Activated naive CD4-positive, alpha-beta T cell treated with anti-CD3 and anti-CD28 coated beads, Interleukin-2, amount 50 U/mL, for 72 hours (primary cell): ENCODE measurements at regions not wholly inside any gene's neighbourhood (a gene's known extent, or its start where the extent isn't known, plus 50 kb on each side); places are given as distances from the start of the nearest gene placed in this dataset.

Source experiments
- ATAC-seq, 2 donors: fragments of 150-1000 bp; cut with Tn5 transposase; 2 replicates each; pipeline ENCODE4 v1.10.0; 2021; ENCODE audit warnings: mild to moderate bottlenecking in 2 of 2, moderate library complexity in 2 of 2
- DNase-seq, 2 donors: peaks; one replicate each; pipeline ENCODE4 v3.0.0; 2021 to 2022; ENCODE audit warnings: low spot score in 2 of 2
- H3K27ac Mint-ChIP-seq, 2 donors: one replicate each; pipeline ENCODE4 v1.8.0; 2022; ENCODE audit warnings: mild to moderate bottlenecking in 2 of 2, mixed read lengths in 2 of 2
- H3K36me3 Mint-ChIP-seq, 2 donors: one replicate each; pipeline ENCODE4 v1.8.0; 2022; ENCODE audit warnings: mixed read lengths in 2 of 2
- H3K9me3 Mint-ChIP-seq, 2 donors: one replicate each; pipeline ENCODE4 v1.8.0; 2022; ENCODE audit warnings: mixed read lengths in 2 of 2

DNA sequence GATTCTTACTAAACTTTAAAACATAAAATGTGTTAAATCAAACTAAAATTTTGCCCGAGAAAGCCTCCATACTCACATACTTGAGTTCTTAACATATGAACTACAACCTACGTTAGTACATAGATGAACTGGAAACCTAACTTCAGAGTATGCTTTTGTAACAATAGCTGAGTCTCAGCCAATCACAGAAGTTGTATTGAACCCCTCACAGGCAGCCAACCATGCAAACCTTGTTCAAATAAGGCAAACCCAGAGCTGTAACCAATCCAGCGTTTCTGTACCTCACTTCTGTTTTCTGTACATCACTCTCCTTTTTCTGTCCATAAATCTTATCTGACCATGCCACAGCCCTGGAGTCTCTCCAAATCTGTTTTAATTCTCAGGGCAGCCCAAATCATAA lies 157.3 kb upstream of the COL1A2 start:
- no peaks in the 10 kb centered on the region for H3K36me3 Mint-ChIP-seq
- ATAC-seq, result no peak
- no peak overlapping the region for H3K27ac Mint-ChIP-seq
- H3K9me3 Mint-ChIP-seq, result no peaks in the 10 kb centered on the region
- no peak for DNase-seq

GRCh38 chr7:94239661-94240234 lies 154.9 kb upstream of the COL1A2 start:
- no peaks in the 10 kb centered on the region for H3K9me3 Mint-ChIP-seq
- no peak for ATAC-seq
- no peak overlapping the region for H3K27ac Mint-ChIP-seq

GRCh38 chr7:94240902-94241301 lies 153.8 kb upstream of the COL1A2 start:
- Mint-ChIP-seq H3K27ac (no peak overlapping the region), H3K9me3 (no peaks in the 10 kb centered on the region), H3K36me3 (no peaks in the 10 kb centered on the region)
- no peak for ATAC-seq
- DNase-seq, result no peak

More at GRCh38 chr7:94239661-94240234, 154.9 kb upstream of the COL1A2 start:
- no peaks in the 10 kb centered on the region for H3K36me3 Mint-ChIP-seq
- DNase-seq, result no peak

DNA sequence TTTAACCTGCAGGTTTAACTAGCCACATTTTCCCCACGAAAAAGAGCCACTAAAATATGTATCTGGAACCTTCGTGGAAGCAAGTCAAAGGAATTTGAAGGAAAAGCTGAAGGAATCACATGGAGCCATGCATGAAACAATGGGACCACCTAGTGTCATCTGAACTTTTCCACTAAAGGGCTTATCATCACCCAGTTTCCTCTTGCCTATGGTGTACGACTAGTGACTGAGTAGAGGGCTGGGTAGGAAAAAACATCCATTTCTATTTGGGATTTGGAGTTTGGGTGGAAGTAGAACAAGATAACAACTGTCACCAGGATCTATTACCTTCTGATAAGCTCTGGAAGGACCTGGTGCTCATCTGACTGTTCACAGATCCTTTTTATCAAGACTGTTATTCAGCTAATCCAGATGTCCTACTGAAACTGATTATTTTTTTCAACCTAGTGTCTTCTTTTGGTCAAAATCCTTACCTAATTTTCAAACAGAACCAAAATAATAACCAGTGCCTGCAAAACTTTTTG lies 153.2 kb upstream of the COL1A2 start:
- Mint-ChIP-seq H3K36me3 (no peaks in the 10 kb centered on the region), H3K9me3 (no peaks in the 10 kb centered on the region), H3K27ac (no peak overlapping the region)
- no peak for ATAC-seq
- no peak for DNase-seq

- ATAC-seq (no peak), DNase-seq (no peak)
- H3K9me3 Mint-ChIP-seq, result no peaks in the 10 kb centered on the region
- no peak overlapping the region for H3K27ac Mint-ChIP-seq
- H3K36me3 Mint-ChIP-seq, result no peaks in the 10 kb centered on the region
Observed at GRCh38 chr7:94243066-94243711, 151.5 kb upstream of the COL1A2 start.

DNA sequence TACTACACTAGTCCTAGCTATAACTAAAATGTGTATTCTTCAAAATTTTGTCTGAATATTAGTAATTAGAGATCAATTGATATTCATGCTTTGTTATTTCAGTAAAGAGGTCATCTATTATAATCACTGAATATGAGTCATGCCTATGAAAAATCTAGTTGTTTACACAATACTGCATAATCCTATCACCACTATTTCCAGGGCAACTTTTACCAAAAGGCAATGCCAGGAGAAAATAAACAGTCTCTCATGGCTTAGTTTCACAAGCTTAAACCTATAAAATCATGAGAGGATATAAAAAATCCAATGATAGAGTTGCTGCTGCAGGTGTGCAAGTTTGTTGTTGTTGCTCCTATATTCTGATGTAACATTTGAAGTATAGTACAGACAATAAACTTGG lies 149.9 kb upstream of the COL1A2 start:
- no peak overlapping the region for H3K27ac Mint-ChIP-seq
- H3K9me3 Mint-ChIP-seq, result no peaks in the 10 kb centered on the region
- ATAC-seq, result no peak
- no peaks in the 10 kb centered on the region for H3K36me3 Mint-ChIP-seq
- DNase-seq, result no peak

- no peak for DNase-seq
- Mint-ChIP-seq H3K27ac (no peak overlapping the region), H3K36me3 (no peaks in the 10 kb centered on the region), H3K9me3 (no peaks in the 10 kb centered on the region)
- ATAC-seq, result no peak
Observed at GRCh38 chr7:94245500-94245899, 149.2 kb upstream of the COL1A2 start.

DNA sequence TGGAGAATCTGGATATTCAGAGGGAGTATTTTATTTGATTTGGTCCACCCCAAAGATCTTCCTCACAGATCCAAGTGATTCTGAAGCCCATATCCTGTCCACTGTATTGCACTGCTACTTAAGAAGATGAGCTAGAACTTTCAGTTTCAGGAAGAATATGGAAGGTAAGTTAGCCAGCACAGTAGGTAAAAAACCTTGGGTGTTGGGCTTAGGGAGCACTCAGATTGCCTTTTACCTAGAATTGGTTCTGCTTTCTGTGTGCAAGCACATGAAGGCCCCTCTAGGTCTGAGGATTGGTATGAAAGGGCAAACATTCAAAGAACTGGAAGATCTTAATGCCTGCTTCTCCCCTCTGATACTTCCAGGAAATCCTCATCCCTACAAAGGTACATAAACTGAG lies 146.7 kb upstream of the COL1A2 start:
- Mint-ChIP-seq H3K9me3 (no peaks in the 10 kb centered on the region), H3K36me3 (no peaks in the 10 kb centered on the region), H3K27ac (no peak overlapping the region)
- DNase-seq (no peak), ATAC-seq (no peak)

- Mint-ChIP-seq H3K9me3 (no peaks in the 10 kb centered on the region), H3K36me3 (no peaks in the 10 kb centered on the region), H3K27ac (no peak overlapping the region)
- no peak for DNase-seq
- no peak for ATAC-seq
Observed at GRCh38 chr7:94249631-94250030, 145.1 kb upstream of the COL1A2 start.

- ATAC-seq, result no peak
- no peaks in the 10 kb centered on the region for H3K36me3 Mint-ChIP-seq
- H3K9me3 Mint-ChIP-seq, result no peaks in the 10 kb centered on the region
- no peak overlapping the region for H3K27ac Mint-ChIP-seq
- no peak for DNase-seq
Observed at GRCh38 chr7:94250124-94250523, 144.6 kb upstream of the COL1A2 start.

DNA sequence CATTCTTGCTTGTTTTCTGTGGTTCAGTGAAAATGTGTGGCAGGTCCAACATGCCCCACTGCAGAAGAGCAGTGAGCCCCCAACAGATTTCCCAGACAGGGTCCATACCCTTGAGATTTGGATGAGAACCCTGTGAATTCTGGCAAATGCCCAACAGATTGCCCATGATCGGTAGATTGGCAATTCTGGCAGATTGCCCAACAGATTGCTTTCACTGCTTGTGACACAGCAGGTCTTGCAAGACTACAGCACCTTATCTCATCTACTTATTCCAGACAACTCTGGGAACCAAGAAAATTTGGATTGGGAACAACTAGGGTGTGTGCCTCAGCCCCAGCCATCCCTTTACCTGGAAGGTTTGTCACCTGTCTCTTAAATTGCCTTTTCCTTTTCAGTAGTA lies 143.7 kb upstream of the COL1A2 start:
- ATAC-seq (no peak), DNase-seq (no peak)
- no peaks in the 10 kb centered on the region for H3K36me3 Mint-ChIP-seq
- no peak overlapping the region for H3K27ac Mint-ChIP-seq
- no peaks in the 10 kb centered on the region for H3K9me3 Mint-ChIP-seq

DNA sequence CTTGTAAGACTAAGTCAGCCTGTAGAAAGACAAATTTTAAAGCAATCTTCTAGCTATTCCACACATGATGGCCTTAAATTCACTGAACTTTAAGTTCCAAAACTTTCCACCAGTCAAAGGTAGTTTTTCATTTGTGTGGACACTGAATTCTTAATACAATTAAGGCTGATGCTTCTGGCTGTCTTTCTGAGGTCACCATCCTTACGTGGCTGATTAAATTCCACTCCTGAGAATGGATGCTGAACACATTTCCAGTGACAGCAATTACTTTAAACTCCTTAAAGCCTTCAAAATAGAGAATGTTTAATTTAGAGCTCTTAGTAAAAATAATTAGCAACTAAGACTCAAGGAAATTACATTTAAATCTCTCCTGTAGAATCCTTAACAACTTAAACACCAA lies 142.6 kb upstream of the COL1A2 start:
- H3K9me3 Mint-ChIP-seq, result no peaks in the 10 kb centered on the region
- DNase-seq, result no peak
- ATAC-seq, result no peak
- no peaks in the 10 kb centered on the region for H3K36me3 Mint-ChIP-seq
- no peak overlapping the region for H3K27ac Mint-ChIP-seq

DNA sequence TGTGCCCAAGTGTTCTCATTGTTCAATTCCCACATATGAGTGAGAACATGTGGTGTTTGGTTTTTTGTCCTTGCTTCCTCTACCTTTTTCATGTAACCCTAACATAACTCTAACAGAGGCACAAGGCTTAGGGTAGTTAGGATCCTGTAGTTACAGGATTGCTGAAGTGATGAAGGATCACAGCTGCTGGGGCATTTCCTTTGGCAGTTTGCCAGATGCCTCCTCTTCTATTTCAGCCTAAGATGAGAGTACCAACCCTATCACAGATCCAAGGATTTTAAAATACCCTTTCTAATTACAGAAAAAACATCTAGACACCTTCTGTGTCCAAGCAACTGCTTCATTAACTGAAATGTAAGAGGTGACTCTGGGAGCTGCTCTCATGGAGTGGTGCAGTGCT lies 141.7 kb upstream of the COL1A2 start:
- Mint-ChIP-seq H3K9me3 (no peaks in the 10 kb centered on the region), H3K36me3 (no peaks in the 10 kb centered on the region), H3K27ac (no peak overlapping the region)
- DNase-seq (no peak), ATAC-seq (no peak)

DNA sequence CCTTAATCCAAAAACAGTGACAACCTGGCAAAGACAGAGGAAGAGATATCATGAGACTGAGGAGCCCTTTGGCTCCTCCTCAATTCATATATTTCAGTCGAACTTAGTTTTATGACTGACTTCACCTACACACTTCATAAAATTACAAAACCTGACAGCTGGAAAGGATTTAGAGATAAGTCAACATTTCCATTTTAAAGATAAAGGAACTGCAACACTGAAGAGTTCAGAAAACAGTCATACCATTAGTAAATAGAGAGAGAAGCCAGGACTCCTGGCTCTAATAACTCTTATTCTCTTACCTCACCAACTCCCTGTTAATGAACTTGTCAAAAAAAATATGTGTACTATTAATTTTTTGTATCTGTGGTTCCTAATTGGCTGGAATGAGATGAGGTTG lies 141.0 kb upstream of the COL1A2 start:
- Mint-ChIP-seq H3K36me3 (no peaks in the 10 kb centered on the region), H3K27ac (no peak overlapping the region), H3K9me3 (no peaks in the 10 kb centered on the region)
- no peak for DNase-seq
- no peak for ATAC-seq

DNA sequence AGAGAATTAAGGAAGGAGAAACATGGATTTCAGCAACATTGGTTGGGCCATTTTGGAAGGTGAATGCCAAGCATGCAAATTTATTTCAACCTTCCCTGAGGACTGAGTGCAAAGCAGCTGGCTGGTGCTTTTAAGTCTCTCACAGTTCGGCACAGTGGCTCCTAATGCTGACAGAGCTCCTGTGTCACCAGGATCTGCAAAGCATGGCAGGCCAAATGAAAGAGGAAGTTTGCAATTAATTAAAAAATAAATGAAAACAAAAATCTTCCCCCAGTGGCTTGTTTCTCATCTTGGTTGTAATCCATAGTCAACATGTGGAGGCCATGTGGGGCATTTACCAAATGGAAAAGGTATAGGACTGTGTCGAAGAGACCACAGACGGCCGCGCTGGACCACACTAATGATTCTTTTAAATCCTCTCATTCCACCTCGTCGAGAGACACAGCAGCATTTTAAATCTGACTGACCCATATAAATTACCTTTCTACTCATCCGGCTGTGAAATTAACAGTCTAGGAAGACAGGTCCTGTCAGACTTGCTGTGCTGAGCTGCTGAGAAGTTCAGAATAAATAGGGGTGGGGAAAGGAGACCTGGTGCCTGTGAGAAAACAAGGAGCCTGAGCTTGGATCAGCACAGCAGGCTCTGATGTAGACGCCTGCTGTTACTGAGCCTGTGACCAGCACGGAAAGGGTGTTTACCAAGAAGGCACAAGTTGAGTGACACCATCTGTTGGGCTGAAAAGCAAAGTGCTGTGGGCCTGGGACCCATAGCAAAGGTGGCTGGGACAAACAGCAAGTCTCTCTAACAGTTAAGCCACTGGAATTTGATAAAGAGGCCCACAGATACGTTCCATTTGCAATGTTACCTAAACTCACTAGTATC lies 136.0 kb upstream of the COL1A2 start:
- Mint-ChIP-seq H3K36me3 (peaks cover 0 to 4% of the 10 kb centered on the region in 2 donors), H3K9me3 (no peaks in the 10 kb centered on the region), H3K27ac (no peak overlapping the region)
- DNase-seq (no peak), ATAC-seq (no peak)

DNA sequence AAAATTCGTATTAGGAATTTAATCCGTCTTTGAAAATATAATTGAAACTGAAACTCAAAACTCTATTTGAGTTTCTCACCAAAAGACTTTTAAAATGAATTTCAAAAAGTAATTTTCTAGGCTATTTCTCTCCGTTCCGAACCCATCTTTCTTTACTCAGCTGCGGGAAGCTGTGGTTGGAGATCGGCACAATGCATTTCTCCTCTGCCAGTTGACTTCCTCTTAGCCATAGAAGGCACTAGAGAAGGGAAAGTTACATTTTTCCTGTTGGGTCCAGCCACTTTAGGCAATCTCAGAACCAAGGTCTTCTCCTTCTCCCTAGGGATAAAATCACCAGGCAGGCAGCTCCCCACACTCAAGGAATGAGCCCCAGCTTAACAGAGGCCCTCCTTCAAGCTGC lies 133.6 kb upstream of the COL1A2 start:
- ATAC-seq, result no peak
- H3K9me3 Mint-ChIP-seq, result no peaks in the 10 kb centered on the region
- DNase-seq, result no peak
- H3K27ac Mint-ChIP-seq, result no peak overlapping the region
- H3K36me3 Mint-ChIP-seq, result peaks cover 0 to 4% of the 10 kb centered on the region in 2 donors

DNA sequence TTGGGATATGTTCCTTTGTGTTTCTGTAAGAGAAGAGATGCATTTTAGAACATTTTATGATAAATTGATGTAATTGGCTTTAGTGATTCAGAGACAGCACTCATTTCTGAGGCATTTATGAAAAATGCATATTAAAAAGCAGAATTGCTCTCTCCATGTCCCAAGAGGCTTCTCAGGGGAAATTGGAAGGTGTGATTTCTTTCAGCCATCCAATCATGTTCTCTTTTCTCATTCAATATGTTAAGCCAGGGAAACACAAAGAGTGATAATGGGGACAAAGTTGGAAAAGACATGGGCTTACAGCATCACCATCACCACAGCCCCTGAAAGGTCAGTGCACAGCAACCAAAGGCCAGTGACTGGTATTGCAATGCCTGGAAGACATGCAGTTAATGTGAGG lies 129.9 kb upstream of the COL1A2 start:
- DNase-seq, result no peak

More for the DNA sequence above, 129.9 kb upstream of the COL1A2 start:
- Mint-ChIP-seq H3K36me3 (peaks cover 0 to 4% of the 10 kb centered on the region in 2 donors), H3K27ac (no peak overlapping the region), H3K9me3 (no peaks in the 10 kb centered on the region)
- no peak for ATAC-seq
